ENCODE measurements at regions not wholly inside any gene's neighbourhood (a gene's known extent, or its start where the extent isn't known, plus 50 kb on each side); places are given as distances from the start of the nearest gene placed in this dataset.
A peak's percentile ranks its signal among the peaks of the same experiment; 100 is the strongest.

DNA sequence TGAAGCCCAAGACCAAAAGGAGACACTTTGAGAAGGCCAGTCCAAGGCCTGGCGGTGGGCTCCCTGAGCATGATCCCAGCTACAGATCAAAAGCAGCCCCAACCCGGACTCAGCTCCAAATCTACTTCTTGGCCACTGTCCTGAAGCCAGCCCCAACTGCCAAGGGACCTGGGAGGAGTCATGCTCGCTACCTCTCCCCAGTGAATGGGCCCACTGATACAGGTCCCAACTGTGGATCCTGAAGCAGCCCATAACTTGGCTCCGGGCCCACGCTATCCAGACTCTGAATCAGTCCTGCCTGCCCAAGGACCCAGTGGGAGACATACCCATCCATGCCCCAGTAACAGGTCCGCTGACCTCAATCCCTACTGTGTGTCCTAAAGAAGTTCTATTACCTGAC, 1545.3 kb upstream of the C9orf72 start:
- H3K4me3 ChIP-seq (ENCODE audit: low read depth, low read length), result no peak overlapping the region
- TF ChIP-seq, protein P1, sequence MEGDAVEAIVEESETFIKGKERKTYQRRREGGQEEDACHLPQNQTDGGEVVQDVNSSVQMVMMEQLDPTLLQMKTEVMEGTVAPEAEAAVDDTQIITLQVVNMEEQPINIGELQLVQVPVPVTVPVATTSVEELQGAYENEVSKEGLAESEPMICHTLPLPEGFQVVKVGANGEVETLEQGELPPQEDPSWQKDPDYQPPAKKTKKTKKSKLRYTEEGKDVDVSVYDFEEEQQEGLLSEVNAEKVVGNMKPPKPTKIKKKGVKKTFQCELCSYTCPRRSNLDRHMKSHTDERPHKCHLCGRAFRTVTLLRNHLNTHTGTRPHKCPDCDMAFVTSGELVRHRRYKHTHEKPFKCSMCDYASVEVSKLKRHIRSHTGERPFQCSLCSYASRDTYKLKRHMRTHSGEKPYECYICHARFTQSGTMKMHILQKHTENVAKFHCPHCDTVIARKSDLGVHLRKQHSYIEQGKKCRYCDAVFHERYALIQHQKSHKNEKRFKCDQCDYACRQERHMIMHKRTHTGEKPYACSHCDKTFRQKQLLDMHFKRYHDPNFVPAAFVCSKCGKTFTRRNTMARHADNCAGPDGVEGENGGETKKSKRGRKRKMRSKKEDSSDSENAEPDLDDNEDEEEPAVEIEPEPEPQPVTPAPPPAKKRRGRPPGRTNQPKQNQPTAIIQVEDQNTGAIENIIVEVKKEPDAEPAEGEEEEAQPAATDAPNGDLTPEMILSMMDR (IDR thresholded peaks at IDR 0.05; ENCODE audit: insufficient read depth, low read length), result no peak
- no peak for DNase-seq (ENCODE audit: low read depth)

DNA sequence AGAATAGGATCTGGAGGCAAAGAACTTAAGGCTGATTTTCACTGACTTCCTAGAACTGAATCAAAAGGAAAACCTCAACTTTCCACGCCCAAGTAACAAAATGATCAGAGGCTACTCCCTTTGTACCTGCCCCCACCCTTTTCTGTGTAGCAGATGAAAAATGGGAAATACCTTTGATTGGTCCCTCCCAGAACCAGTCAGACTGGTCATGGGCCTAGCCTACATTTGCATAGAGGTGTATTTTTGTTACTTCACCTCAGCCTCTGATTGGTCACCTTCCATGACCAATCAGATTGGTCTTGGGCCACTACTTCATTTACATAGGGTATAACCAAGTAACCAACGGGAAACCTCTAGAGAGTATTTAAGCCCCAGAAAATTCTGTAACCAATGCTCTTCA, 1553.5 kb upstream of the C9orf72 start:
- DNase-seq (ENCODE audit: low read depth), result no peak
- TF ChIP-seq, protein P1 (IDR thresholded peaks at IDR 0.05; ENCODE audit: insufficient read depth, low read length), result no peak
- no peak overlapping the region for H3K4me3 ChIP-seq (ENCODE audit: low read depth, low read length)

DNA sequence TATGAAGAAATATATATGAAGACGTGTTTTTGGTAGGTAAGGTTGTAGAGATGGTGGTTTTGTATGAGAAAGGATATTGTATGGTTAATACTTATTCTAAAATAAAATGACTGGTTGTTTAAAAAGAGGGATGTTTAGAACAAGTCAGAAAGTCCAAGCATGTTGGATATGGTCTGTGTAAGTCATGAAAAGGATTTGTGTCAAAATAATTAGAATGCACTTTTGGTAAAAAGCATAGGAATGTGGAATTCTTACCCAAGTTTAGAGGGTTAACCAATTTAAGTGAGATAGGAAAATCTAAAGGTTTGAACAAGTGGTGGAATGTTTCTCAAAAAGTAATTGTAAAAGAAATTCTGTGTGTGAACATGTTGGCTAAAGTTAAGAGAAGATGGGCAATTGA, 1556.5 kb upstream of the C9orf72 start:
- TF ChIP-seq, protein P1 (IDR thresholded peaks at IDR 0.05; ENCODE audit: insufficient read depth, low read length), result no peak
- no peak overlapping the region for H3K4me3 ChIP-seq (ENCODE audit: low read depth, low read length)
- DNase-seq (ENCODE audit: low read depth), result no peak

DNA sequence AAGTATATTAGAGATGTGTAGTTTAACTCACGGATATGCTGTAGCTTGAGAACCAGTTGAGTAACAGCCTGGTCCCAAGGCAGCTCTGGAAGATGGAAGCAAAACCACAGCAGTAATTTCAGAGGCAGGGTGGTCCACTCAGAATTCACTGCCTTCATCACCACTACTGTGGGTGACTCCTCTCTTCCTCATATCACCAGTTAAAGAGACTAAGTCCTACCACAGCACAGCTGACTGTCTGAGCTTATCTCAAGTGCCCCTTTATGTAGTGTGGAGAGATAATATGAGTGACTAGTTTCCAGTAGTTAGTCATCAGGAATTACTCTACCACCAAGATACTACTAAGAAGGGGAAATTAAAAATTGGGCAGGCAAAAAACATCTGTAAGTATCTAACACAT, 1571.2 kb upstream of the C9orf72 start:
- peak; percentile 1 for DNase-seq (ENCODE audit: low read depth)
- H3K4me3 ChIP-seq (ENCODE audit: low read depth, low read length), result no peak overlapping the region
- TF ChIP-seq, protein P1 (IDR thresholded peaks at IDR 0.05; ENCODE audit: insufficient read depth, low read length), result no peak

DNA sequence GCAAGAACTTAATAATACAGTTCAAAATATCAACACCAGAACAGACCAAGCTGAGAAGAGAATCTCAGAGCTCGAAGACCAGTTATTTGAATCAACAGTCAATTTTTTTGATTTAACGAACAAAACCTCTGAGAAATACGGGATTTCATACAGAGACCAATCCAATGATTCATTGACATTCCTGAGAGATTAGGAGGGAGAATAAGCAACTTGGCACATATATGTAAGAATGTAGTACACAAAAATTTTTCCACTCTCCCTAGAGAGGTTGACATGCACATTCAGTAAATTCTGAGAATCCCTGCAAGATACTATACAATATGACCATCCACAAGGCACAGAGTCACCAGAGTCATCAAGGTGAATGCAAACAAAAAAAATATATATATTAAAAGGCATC, 1577.3 kb upstream of the C9orf72 start:
- H3K4me3 ChIP-seq (ENCODE audit: low read depth, low read length), result no peak overlapping the region
- DNase-seq (ENCODE audit: low read depth), result peak; percentile 57
- TF ChIP-seq, protein P1 (IDR thresholded peaks at IDR 0.05; ENCODE audit: insufficient read depth, low read length), result no peak

DNA sequence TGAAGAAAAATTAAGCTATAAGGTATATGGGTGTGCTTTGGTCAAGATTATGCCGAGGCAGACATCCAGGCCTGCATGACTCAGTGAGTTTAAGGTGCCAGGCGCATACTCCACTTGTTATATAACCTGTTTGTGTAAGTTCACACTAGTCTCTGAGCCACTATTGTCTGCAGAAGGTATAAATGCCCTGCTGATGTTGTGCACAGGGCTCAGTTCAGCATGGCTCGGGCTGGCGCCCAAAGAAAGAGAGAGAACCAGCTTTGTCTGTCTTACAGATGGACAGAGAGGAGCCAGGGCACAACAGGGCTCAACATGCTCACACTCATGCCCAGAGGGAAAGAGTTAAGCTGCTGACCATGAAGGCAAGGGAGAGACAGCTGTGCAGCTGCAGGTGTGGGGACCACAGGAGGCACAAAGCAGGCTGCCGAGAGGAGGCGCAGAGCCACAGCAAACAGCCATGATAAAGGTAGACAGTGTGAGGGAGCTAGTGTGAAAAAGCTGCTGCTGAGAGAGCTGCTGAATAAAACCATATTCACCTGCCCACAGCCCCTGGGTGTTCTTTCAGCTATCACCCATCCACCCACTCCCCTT, 1587.6 kb upstream of the C9orf72 start:
- DNase-seq (ENCODE audit: low read depth), result no peak
- no peak overlapping the region for H3K4me3 ChIP-seq (ENCODE audit: low read depth, low read length)
- TF ChIP-seq, protein P1 (IDR thresholded peaks at IDR 0.05; ENCODE audit: insufficient read depth, low read length), result no peak

DNA sequence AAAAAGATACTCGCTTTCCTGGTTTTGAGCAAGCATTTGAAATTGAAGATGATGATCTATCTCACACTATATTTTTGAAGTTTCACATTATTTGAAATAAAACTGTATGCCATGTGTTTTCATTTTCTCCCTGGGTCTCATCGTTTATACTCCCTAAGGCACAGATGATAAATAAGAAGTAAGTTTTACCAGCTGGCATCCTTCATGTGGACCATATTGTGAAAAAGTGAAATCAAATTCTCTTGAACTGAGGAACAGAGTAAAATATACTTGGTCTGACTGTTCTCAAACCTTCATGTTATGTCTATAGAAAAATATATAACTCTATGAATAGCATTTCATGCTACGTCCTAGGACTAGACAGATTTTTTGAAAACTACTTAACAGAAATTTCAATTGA, 1600.9 kb upstream of the C9orf72 start:
- no peak overlapping the region for H3K4me3 ChIP-seq (ENCODE audit: low read depth, low read length)
- no peak for DNase-seq (ENCODE audit: low read depth)
- TF ChIP-seq, protein P1 (IDR thresholded peaks at IDR 0.05; ENCODE audit: insufficient read depth, low read length), result no peak
